ENCODE measurements at regions not wholly inside any gene's neighbourhood (a gene's known extent, or its start where the extent isn't known, plus 50 kb on each side); places are given as distances from the start of the nearest gene placed in this dataset.
A peak's percentile ranks its signal among the peaks of the same experiment; 100 is the strongest.

DNA sequence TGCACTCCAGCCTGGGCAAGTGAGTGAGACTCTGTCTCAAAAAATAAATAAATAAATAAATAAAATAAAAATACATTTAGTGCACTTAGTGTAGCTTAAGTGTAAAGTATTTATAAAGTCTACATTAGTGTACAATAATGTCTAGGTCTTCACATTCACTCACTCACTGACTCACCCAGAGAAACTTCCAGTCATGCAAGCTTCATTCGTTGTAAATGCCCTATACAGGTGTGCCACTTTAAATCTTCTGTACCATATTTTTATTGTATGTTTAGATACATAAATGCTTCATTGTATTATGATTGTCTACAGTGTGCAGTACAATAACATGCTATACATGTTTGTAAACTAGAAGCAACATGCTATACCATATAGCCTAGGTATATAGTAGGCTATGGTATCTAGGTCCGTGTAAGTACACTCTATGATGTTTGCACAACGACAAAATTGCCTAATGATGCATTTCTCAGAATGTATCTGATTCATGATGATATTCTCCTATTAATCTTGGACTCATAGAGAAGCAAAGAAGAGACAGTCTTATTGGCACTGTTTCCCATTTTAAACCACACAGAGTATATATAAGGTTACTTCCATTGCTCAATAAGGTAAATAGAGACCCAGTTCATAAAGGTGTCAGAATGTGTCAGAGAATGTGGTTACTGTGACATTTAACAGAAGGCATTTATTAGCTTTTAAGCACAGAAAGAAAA, 1314.9 kb downstream of the CDH11 start:
- intact Hi-C loops (cut with micrococcal nuclease), result no loop called here
- no peaks in the 10 kb centered on the region for H3K27me3 ChIP-seq (ENCODE audit: control insufficient read depth, insufficient read depth, low read length)
- peak in 1 of 3 donors; percentile 14 for ATAC-seq
- peaks cover 5% of the 10 kb centered on the region for H3K9me3 ChIP-seq (ENCODE audit: control insufficient read depth, insufficient read depth, low read length)
- no peaks in the 10 kb centered on the region for H3K27me3 Mint-ChIP-seq (ENCODE audit: low read depth in 2 of 2)
- H3K36me3 ChIP-seq (ENCODE audit: control insufficient read depth, insufficient read depth, low read length), result no peaks in the 10 kb centered on the region
- H3K9me3 Mint-ChIP-seq, result peaks cover 0 to 6% of the 10 kb centered on the region in 2 donors
- peaks cover 5% of the 10 kb centered on the region for H3K36me3 Mint-ChIP-seq
- TF ChIP-seq, protein P1, sequence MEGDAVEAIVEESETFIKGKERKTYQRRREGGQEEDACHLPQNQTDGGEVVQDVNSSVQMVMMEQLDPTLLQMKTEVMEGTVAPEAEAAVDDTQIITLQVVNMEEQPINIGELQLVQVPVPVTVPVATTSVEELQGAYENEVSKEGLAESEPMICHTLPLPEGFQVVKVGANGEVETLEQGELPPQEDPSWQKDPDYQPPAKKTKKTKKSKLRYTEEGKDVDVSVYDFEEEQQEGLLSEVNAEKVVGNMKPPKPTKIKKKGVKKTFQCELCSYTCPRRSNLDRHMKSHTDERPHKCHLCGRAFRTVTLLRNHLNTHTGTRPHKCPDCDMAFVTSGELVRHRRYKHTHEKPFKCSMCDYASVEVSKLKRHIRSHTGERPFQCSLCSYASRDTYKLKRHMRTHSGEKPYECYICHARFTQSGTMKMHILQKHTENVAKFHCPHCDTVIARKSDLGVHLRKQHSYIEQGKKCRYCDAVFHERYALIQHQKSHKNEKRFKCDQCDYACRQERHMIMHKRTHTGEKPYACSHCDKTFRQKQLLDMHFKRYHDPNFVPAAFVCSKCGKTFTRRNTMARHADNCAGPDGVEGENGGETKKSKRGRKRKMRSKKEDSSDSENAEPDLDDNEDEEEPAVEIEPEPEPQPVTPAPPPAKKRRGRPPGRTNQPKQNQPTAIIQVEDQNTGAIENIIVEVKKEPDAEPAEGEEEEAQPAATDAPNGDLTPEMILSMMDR (IDR thresholded peaks at IDR 0.05), result no peak
- H3K27ac ChIP-seq (ENCODE audit: low read length), result no peak overlapping the region
- no peak overlapping the region for H3K4me3 ChIP-seq (ENCODE audit: low read length)
- no peak overlapping the region for H3K4me3 Mint-ChIP-seq
- no peak overlapping the region for H3K27ac Mint-ChIP-seq
- 80% methylated on average over 1 of the region's 3 CpGs for WGBS (ENCODE audit: insufficient coverage)
- DNase-seq, result no peak
- H3K4me1 Mint-ChIP-seq, result no peaks in the 10 kb centered on the region
- H3K4me1 ChIP-seq (ENCODE audit: control insufficient read depth, insufficient read depth, low read length), result no peaks in the 10 kb centered on the region

DNA sequence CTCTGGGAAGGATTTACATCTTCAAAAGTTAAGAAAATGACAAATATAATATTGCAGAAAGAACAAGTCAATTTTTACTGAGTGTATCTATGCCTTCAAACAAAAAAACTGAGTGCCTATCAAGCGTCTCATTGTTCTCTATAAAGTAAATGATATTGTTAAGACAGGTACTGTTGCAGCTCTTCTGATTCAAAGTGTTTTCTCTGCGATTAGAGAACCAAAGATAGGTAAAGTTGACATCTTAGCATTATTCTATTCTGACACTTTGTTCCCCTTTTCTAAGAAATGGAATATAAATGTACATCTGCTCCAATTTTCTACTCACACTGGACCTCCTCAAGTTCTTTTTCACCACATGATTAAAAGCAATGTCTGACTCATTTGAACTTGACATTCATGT, 1317.7 kb downstream of the CDH11 start:
- Histone ChIP-seq H3K4me3 (ENCODE audit: low read length) (no peak overlapping the region), H3K27me3 (ENCODE audit: control insufficient read depth, insufficient read depth, low read length) (no peaks in the 10 kb centered on the region), H3K9me3 (ENCODE audit: control insufficient read depth, insufficient read depth, low read length) (peaks cover 15% of the 10 kb centered on the region), H3K36me3 (ENCODE audit: control insufficient read depth, insufficient read depth, low read length) (no peaks in the 10 kb centered on the region), H3K27ac (ENCODE audit: low read length) (no peak overlapping the region), H3K4me1 (ENCODE audit: control insufficient read depth, insufficient read depth, low read length) (no peaks in the 10 kb centered on the region)
- Mint-ChIP-seq H3K27me3 (ENCODE audit: low read depth in 2 of 2) (no peaks in the 10 kb centered on the region), H3K36me3 (peaks cover 5% of the 10 kb centered on the region), H3K27ac (no peak overlapping the region), H3K4me1 (no peaks in the 10 kb centered on the region), H3K4me3 (no peak overlapping the region), H3K9me3 (peaks cover 5 to 6% of the 10 kb centered on the region in 2 donors)
- intact Hi-C loops (cut with micrococcal nuclease), result no loop called here
- DNase-seq, result no peak
- WGBS (ENCODE audit: insufficient coverage), result 56% methylated on average over 2 of the region's 2 CpGs
- TF ChIP-seq, protein P1 (IDR thresholded peaks at IDR 0.05), result no peak
- ATAC-seq, result no peak

- peaks cover 12 to 20% of the 10 kb centered on the region in 2 donors for H3K9me3 Mint-ChIP-seq
- H3K27ac ChIP-seq (ENCODE audit: low read length), result no peak overlapping the region
- no peak overlapping the region for H3K4me3 ChIP-seq (ENCODE audit: low read length)
- no peak for ATAC-seq
- H3K4me1 Mint-ChIP-seq, result no peaks in the 10 kb centered on the region
- peaks cover 11% of the 10 kb centered on the region for H3K9me3 ChIP-seq (ENCODE audit: control insufficient read depth, insufficient read depth, low read length)
- no peaks in the 10 kb centered on the region for H3K36me3 ChIP-seq (ENCODE audit: control insufficient read depth, insufficient read depth, low read length)
- H3K4me3 Mint-ChIP-seq, result no peak overlapping the region
- no peaks in the 10 kb centered on the region for H3K27me3 ChIP-seq (ENCODE audit: control insufficient read depth, insufficient read depth, low read length)
- H3K4me1 ChIP-seq (ENCODE audit: control insufficient read depth, insufficient read depth, low read length), result no peaks in the 10 kb centered on the region
- intact Hi-C loops (cut with micrococcal nuclease), result no loop called here
- TF ChIP-seq, protein P1 (IDR thresholded peaks at IDR 0.05), result no peak
- H3K36me3 Mint-ChIP-seq, result no peaks in the 10 kb centered on the region
- DNase-seq, result no peak
- 89% methylated on average over 2 of the region's 2 CpGs for WGBS (ENCODE audit: insufficient coverage)
- no peak overlapping the region for H3K27ac Mint-ChIP-seq
- no peaks in the 10 kb centered on the region for H3K27me3 Mint-ChIP-seq (ENCODE audit: low read depth in 2 of 2)
These were observed 1332.3 kb downstream of the CDH11 start for GRCh38 chr16:63789603-63790002.

DNA sequence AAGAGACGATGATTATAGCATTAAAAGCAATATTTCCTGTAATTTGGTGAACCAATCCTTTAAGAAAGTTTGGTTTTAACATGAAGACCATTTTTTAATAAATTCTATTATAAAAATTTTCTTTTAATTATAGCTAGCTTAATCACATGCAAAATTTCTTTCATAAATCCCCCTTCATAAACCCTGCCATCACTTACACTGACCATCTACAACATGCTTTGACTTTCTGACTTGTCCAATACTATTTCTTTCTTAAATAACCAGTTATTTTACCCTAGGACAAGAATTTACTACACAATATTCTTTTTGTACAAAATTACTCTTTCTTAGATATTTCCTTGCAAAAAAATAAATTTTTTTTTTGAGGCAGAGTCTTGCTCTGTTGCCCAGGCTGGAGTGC, 1334.8 kb downstream of the CDH11 start:
- peaks cover 11% of the 10 kb centered on the region for H3K9me3 ChIP-seq (ENCODE audit: control insufficient read depth, insufficient read depth, low read length)
- H3K4me1 ChIP-seq (ENCODE audit: control insufficient read depth, insufficient read depth, low read length), result no peaks in the 10 kb centered on the region
- no peaks in the 10 kb centered on the region for H3K27me3 ChIP-seq (ENCODE audit: control insufficient read depth, insufficient read depth, low read length)
- no peak overlapping the region for H3K4me3 ChIP-seq (ENCODE audit: low read length)
- no peak for ATAC-seq
- no peaks in the 10 kb centered on the region for H3K36me3 ChIP-seq (ENCODE audit: control insufficient read depth, insufficient read depth, low read length)
- Mint-ChIP-seq H3K4me3 (no peak overlapping the region), H3K27ac (no peak overlapping the region), H3K27me3 (ENCODE audit: low read depth in 2 of 2) (no peaks in the 10 kb centered on the region), H3K36me3 (no peaks in the 10 kb centered on the region), H3K4me1 (no peaks in the 10 kb centered on the region), H3K9me3 (peaks cover 8 to 26% of the 10 kb centered on the region in 2 donors)
- TF ChIP-seq, protein P1 (IDR thresholded peaks at IDR 0.05), result no peak
- WGBS (ENCODE audit: insufficient coverage), result no CpG with 5 or more reads among the region's 1 CpG
- H3K27ac ChIP-seq (ENCODE audit: low read length), result no peak overlapping the region
- intact Hi-C loops (cut with micrococcal nuclease), result no loop called here
- no peak for DNase-seq

All from natural killer cell (primary cell).